Endometrium (tissue), 2 donors: ENCODE measurements at regions not wholly inside any gene's neighbourhood (a gene's known extent, or its start where the extent isn't known, plus 50 kb on each side); places are given as distances from the start of the nearest gene placed in this dataset.

Source experiments
- FAIRE-seq: peaks from 2 replicates; lab custom pipeline; 2012; peaks lifted over from hg19 to GRCh38; lab: Jason Lieb, UNC
- donor health status: control.
- donor health status: control.

DNA sequence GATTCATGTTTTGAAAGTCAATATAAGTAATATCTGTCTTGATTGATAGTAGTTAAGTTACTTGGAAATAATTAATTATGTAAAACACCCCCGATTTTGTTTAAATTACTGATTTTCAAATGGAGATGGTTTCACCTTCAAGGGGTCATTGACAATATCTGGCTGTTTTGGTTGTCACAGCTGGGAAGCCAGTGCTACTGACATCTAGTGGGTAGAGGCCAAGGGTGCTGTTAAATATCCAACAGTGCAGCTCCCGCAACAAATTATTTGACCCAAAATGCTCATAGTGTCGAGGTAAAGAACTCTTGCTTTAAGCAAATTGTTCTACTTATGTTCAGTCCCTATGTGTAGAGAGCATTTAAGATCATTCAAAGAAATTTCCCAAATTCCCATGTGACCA lies 50.6 kb upstream of the PCDH20 start:
- no peak for FAIRE-seq
